GM12873 (cell line): ENCODE measurements at regions not wholly inside any gene's neighbourhood (a gene's known extent, or its start where the extent isn't known, plus 50 kb on each side); places are given as distances from the start of the nearest gene placed in this dataset.

ENCODE experiments used
- TF ChIP-seq, protein P1 (sequence below): IDR thresholded peaks from 2 replicates; pipeline ENCODE4 v1.5.1; 2012; ENCODE audit warnings: low read depth, mild to moderate bottlenecking, moderate library complexity, low read length, control low read depth; ENCODE audit not compliant: insufficient read depth; ENCODE audit errors: missing control alignments

DNA sequence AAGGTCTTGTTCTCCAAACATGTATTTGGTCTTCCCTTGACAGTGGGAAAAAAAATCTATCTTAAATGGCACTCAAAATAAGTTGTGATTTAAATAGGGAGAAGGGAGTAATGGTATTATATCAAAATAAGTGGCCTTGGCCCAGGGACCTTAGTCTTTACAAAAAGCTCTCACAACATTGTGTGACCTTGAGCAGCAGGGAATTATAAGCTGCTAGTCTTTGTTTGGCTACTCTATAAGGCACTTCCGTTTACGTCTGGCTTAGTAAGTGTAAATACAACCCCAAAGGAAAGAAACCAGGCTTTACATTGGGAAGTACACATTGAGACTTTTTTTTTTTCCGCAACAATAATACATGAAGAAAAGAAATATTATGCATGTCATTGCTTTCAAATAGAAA lies 734.0 kb upstream of the LINC00305 start:
- TF ChIP-seq, protein P1, sequence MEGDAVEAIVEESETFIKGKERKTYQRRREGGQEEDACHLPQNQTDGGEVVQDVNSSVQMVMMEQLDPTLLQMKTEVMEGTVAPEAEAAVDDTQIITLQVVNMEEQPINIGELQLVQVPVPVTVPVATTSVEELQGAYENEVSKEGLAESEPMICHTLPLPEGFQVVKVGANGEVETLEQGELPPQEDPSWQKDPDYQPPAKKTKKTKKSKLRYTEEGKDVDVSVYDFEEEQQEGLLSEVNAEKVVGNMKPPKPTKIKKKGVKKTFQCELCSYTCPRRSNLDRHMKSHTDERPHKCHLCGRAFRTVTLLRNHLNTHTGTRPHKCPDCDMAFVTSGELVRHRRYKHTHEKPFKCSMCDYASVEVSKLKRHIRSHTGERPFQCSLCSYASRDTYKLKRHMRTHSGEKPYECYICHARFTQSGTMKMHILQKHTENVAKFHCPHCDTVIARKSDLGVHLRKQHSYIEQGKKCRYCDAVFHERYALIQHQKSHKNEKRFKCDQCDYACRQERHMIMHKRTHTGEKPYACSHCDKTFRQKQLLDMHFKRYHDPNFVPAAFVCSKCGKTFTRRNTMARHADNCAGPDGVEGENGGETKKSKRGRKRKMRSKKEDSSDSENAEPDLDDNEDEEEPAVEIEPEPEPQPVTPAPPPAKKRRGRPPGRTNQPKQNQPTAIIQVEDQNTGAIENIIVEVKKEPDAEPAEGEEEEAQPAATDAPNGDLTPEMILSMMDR = no peak

GRCh38 chr18:64876833-64877232 lies 727.9 kb upstream of the LINC00305 start:
- TF ChIP-seq, protein P1 = no peak

DNA sequence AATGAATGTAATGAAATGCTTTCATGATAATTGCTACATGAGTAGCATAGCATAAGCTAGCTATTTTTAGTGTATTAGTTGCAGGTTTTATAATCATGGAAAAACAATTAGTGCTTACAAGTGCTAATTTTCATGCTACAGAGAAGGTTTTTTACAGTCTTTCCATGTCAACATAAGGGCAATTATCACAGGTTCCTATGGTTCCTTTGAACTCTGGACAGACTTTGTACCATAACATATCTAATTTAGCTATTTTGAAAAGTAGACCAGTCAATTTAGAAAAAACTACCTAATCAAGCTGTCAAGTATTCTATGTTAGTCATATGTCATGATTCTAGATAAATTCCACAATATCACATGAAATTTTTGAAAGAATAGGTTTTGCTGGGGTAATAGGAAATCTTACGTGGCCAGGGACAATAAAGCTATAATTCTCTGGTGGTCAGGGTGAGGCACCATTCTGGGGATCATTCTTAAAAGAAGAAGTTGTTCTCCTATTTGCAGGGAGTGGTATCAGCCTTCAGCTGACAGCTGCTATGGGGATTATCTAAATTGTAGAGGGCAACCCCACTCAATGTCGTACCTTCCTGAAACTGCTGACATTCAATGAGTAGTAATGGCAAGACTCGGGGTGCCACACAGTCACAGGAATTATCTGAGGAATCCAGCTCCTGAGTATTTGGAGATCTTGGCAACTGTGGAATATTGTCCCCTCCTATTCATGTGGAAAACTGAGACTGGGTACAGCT lies 724.0 kb upstream of the LINC00305 start:
- TF ChIP-seq, protein P1 = no peak

DNA sequence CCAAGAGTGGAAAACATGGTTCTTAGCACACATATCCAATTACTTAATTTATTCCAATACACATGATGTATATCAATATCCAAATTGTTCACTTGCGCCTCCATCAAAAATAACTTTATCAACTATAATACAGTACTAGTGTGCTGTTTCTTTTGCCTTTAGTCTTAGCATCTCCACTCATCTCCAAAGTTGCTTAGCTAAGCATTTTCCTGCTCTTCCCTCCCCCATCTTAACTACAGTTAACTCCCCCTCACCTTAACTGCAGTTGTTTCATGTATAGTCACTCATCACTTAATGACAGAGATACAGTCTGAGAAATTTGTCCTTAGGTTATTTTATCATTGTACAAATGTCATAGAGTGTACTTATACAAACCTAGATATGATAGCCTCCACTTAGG lies 705.2 kb upstream of the LINC00305 start:
- TF ChIP-seq, protein P1 = no peak

DNA sequence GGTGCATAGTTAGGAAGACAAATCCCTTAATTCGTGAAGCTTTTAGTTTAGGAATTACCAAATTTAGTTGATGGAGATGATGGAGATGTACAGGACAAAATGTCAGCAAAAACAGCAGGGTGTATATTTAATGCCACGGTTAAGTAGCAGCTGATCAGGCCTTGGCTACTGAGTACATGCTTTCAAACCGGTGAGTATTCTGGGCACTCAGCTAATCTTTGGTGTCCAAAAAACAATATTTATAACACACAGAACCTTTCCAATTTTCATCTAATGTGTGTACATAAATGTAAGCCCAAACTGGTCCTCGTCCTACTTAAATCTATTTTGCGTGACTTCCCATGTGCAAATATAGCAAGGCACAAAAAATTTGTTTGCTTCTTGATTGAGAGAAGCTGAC lies 703.4 kb upstream of the LINC00305 start:
- TF ChIP-seq, protein P1 = no peak

DNA sequence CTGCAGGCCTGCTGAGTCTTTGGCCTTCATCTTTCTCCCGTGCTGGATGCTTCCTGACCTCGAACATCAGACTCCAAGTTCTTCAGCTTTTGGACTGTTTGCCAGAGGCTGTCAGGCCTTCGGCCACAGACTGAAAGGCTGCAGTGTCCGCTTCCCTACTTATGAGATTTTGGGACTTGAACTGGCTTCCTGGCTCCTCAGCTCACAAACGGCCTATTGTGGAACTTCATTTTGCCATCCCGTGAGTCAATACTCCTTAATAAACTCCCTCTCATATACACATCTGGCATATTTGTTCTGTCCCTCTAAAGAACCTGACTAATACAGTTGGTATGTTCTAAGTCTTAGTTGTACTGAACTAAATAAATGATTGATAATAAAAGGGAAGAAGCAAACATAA lies 702.8 kb upstream of the LINC00305 start:
- TF ChIP-seq, protein P1 = no peak

DNA sequence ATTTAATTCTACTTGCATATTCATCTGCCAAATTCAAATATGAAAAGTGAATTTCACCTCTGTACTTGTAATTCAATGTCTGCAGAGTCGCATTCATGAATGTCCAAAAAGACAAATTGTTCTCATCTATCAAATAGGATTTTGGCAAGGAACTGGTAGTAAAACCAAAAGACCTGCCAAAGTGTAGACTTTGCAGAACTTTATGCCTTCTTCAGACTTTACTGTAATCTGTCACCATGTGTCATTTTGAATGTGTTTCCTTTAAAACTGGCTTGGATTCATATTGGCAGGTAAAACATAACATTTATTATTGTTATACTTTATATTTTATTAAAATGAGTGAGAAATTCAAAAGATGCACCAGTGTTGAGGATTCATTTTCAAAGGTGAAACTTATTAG lies 701.9 kb upstream of the LINC00305 start:
- TF ChIP-seq, protein P1 = no peak
